Hepatic stellate cell (primary cell): ENCODE measurements at regions not wholly inside any gene's neighbourhood (a gene's known extent, or its start where the extent isn't known, plus 50 kb on each side); places are given as distances from the start of the nearest gene placed in this dataset.

Source experiments
- DNase-seq: peaks from one replicate; pipeline ENCODE4 v3.0.0; 2011; ENCODE audit warnings: low spot score

DNA sequence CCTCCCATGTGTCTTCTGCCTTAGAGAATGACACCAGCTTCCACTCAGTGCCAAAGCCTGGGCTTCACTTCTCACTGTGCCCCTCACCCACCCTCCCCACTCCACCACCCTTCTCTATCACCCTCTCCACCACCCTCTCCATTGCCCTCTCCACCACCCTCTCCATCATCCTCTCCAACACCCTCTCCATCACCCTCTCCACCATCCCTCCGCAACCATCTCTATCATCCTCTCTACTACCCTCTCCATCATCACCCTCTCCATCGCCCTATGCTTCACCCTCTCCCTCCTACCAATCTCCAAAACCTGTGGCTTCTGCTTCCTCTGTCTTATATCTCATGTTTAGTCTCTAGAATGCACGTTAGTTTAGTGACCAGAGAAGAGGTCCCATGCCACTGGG is 91.0 kb upstream of the TMEM72 start:
- no peak for DNase-seq

DNA sequence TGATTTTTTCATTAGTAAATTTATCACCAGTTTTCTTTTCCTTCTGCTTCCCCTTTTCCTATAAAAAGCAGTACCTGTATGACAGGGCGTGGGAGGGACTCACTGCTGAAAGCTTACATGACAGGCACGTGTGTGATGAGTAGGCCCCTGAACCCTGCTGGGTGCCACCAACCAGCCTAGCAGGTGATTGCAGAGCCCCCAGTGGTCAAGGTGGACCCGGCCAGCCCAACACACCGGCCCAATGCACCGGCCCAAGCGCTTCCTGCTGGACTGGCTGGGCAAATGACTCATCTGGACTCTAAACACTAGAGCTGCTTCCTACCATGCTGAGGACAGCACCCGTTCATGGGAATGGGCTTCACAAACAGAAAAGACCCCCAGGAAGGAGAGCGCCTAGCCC is 89.8 kb upstream of the TMEM72 start:
- DNase-seq: no peak

DNA sequence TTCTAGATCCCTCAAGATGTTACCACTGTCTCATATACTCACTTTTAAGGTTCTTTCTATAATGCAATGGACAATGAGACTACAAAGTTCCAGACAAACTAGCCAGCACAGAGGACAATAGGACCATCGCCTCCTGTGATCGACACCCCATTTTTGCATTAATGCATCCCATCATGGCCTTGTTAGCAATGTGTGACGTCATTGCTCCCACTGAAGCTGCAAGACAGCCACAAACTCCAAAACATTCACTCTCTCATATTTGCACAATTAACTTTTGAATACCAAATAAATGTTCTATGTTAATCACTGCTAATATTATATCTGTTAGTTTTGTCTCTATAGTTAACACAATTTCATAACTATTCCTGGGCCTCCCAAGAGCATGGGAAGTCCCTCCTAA is 88.8 kb upstream of the TMEM72 start:
- DNase-seq: no peak

DNA sequence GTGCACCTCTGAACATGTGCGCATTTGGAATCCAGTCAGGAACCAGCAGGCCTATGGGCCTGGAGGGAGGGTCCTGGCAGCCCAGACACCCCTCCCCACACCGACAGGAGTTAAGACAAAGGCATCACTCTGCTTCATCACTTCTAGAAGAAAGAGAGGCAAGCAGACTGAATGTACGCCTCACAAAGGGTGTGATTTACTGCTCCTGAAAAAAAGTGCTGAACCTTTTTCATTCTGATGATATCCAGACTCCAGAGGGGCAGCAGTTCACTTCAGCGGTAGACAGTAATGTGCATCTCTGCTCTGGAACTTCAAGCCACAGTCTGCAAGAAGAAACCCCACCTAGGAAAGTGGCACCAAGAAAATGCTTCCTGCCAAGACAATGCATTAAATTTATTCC is 88.2 kb upstream of the TMEM72 start:
- DNase-seq: no peak

DNA sequence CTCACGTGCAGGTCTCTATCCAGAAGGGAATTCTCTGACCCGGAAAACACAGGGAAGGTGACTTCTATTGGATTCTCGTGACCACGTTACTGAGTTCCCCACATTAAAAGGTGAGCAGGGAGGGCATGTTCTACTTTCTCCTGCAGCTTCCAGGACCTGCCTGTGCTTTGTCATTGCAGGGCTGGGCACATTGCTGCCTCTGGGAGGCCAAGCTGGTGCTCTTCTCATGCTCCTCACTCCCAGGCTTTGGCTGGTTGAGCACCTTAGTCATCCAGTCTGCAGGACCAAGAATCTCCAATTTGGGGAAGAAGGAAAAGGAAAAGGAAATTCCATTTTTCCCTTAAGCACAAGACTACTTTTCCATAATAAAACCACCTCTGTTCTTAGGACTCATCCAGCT is 86.5 kb upstream of the TMEM72 start:
- no peak for DNase-seq

DNA sequence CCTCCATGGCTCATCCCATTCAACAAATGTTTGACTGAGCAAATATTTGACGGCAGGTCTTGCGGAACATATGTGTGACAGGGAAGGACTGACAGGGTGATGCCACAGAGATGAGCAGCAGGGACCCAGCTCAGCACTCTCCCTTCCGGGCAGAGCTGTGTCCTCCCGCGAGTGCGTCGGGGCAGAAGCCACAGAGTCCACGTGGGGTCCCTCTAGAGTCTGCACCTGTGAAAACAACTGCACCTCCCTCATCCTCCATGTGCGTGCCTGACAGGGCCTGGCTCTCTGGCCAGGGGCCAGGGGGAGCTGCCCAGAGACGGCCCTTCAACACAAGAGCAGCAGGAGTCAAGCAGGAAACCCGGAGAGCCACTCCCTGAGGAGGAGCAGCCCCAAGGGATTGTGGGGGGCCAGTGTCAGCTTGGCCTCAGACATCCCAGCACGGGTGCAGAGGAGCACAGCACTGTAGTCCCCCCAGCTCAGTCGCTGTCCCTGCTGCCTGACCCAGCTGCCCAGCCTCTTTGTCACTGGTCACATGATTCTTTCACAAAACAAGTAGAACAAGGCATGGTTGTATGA is 83.6 kb upstream of the TMEM72 start:
- DNase-seq: no peak

DNA sequence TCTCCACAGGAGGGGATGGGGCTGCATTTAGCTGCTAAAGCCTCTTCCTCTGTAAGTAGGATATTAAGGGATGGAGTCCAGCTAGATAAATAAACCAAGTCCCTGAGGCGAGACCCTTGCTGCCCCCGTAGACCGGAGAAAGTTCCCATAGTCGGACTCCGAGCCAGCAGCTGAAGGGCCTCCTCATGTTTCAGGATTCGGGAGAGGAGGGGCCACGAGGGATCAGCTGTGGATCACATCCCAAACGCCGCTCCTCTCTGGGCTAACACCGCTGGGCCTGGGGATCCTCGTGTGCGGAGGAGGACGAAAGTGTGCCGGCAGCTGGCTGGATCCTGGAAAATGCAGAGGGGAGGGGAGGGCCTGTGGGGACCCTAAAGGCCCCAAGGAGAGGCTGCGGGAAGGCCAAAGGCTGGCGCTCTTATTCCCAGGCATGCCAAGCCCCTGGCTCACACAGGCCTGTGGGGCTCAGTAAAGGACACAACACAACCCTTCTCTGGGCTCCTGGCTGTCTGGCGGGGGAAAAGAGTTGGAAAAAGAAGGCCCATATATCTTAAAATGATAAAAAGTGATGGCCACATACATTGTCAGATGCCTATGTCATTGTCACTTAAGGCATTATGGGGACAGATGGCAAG is 82.5 kb upstream of the TMEM72 start:
- peak; percentile 44 for DNase-seq

DNA sequence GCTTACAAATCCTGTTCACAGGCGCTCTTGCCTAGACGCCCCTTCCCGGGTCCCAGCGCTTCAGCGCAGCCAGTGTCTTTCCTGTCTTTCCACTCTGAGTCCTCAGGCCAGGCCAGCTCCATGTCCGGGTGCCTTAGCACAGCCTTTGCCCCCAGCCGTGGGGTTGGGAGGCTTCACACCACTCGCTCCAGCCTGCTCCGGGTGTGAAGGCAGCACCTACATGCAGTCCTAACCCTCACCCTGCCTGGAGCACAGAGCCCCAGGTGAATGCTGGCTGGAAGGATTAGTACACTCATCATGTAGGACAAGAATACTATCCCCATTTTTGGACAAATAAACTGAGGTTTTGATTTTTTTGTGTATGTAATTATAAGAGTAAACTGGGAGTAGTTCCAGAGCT is 81.7 kb upstream of the TMEM72 start:
- no peak for DNase-seq

DNA sequence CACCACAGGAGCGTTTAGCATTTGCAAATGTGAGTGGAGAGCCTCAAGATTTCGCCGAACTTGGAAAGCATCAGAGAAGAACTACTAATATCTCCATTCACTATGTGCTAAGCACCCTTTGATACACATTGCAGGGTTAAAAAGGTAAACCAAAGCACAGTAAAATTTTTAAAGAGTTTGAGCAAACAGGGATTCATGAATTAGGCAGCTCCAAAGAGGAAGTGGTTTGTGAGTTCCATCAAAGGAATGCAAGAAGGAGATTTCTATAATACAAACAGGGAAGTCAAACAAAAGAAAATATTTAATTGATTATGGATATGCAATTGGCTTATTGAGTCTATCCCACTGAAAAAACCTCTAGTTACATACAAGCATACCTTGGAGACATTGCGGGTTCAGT is 81.1 kb upstream of the TMEM72 start:
- DNase-seq: peak; percentile 46

DNA sequence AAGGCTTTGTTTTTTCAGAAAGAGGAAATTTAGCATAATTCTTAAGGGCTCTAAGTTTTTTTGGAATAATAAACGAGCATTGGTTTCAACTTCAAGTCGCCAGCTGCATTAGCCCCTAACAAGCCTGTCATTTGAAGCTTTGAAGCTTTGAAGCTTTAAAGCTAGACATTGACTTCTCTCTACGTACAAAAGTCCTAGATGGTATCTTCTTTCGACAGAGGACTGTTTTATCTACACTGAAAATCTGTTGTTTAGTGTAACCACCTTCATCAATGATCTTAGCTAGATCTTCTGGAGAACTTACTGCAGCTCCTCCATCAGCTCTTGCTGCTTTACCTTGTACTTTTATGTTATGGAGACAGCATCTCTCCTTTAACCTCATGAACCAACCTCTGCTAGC is 79.6 kb upstream of the TMEM72 start:
- no peak for DNase-seq

DNA sequence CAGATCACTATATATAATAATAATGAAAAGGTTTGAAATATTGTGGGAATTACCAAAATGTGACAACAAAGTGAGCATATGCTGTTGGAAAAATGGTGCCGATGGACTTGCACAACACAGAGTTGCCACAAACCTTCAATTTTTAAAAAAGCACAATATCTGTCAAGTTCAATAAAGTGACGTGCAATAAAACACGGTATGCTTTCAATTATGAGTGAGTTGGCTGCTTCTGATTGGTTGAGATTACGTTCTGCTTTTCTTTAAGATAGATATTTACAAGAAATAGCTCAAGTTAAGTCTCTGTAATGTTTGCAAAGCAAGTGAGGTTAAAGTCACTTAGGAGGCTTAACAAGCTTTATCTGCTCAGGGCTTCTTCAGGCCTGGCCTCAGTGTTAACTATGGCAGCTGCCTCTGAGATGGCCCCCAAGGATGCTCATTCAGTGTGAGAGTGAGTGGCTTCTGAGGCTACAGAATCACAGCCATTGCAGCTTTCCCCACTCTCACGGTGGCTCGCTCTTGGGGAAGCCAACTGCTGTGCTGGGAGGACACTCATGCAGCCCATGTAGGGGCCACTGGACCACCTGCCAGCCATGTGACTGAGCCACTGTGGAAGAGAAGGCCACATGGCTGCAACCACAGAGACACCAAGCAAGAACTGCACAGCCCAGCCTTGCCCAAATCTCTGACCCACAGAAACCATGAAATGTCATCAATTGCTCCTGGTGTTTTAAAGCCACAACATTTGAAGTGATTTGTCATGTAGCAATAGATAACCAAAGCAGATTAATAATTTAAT is 78.3 kb upstream of the TMEM72 start:
- no peak for DNase-seq

DNA sequence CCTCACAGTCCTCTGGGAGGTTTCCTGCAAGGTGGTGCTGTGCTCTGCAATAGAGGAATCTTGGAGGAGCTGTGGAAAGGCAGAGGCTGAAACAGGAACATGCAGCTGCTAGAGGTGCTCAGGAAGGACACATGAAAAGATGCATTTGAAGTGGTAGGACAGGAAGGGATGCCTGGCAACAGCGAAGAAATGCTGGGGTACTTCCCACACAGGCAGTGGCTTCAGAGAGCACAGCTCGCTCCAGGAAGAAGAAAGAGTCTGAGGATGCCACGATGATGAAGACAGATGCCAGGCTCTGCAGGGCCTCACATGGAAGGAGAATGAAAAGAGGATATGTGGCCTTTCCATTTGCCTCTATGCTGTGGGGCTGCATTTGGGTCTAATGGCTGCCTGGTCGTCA is 77.0 kb upstream of the TMEM72 start:
- no peak for DNase-seq

DNA sequence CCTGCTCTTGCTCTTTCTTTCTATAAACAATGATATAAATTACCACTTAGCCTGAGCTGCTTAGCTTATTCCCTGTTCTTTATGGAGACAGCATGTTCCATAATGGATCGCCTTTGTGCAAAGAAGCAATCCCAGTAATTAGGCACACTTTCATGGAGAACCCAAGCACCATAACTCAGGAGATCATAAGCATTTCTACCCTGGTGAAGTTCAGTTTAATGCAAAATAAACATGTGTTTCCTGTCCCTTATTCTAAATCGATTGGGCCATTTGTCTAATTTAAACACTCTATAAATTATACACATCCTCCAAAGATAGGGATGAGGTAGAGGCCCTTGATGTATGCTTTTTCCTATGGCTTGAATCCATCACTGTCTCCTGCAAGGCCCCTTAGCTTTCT is 75.8 kb upstream of the TMEM72 start:
- no peak for DNase-seq

DNA sequence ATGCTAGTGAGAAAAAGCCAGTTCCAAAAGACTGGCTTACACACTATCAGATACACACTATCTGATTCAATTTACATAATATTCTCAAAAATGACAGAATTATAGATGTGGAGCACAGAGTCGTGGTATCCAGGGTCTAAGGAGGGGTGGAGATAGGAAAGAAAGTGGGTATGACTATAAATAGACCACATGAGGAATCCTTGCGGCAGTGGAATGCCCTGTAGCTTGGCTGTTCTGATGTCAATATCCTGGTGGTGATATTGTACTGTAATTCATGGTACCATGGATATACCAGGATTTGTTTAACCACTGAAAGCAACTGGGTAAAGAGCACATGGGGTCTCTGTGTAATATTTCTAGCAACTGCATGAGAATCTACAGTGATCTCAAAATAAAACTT is 67.7 kb upstream of the TMEM72 start:
- DNase-seq: no peak

DNA sequence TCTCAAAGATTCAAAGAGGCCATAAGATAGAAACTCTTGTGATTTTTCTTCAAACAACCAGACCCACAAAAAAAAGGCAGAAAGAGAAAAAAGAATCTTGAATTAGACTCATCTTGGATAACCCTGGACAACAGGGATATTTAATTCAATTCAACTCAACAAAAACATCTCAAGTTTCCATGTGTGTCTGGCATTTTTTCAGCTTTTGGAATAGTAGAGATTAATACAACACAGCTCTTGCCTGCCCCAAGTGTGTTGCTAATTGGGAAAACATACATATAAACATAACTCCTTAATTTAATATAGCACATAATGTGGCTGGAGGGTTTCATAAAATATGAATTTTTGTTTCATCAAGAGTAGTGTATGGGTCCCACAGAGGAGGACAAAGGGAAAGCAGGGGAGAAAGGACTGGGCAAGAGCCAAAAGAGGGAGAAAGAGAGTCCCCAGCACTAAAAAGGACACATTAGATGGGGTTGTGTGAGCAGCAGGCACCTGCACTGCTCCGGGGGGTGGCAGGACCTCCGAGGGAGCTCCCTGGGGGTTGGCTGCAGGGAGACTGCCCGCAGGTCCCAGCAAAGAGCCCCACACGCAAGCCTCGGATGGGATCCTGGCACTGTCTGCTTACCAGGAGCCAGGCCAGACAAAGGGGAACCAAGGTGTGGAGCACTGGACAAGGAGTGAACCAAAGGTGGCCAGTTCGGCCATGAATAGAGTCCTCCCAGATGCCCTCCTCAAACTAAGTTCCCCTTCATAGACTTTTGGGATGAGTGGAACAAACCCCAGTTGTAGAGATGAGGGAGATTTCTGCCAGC is 65.6 kb upstream of the TMEM72 start:
- DNase-seq: no peak

DNA sequence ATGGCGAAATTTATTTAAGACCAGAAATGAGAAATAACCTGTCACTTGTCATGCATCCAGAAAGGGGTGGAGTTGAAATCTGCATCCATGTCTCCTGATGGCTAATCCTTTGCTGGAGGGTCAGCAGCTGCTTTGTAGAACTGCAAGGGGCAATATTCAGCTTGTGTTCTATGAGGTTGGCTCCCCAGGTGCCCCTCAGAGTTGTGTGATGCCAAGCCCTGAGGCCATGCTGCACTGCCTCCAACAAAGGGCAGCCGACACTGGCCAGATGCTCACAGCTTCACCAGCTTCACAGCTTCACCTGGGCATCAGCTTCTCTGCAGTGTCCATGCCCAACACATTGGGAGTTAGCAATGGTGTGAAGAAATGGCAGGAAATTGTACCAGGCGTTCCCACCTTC is 64.0 kb upstream of the TMEM72 start:
- DNase-seq: no peak

DNA sequence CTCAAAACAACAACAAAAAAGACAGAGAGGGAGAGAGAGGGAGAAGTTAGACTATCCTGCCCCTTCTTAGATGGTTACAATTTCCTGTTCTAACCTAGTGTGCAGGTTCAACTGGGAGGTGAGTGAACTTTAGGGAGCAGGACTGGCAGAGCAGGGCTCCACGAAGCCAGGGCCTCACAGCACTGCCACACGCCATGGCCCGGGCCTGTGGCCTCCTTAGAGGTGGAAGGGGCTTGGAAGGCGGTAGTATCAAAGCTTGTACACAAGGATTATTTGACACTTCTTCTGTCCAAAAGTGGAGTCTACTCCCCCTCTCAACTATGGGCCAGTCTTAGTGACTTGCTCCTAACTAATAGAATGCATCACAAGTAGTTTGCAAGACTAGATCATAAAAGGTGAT is 62.9 kb upstream of the TMEM72 start:
- no peak for DNase-seq

DNA sequence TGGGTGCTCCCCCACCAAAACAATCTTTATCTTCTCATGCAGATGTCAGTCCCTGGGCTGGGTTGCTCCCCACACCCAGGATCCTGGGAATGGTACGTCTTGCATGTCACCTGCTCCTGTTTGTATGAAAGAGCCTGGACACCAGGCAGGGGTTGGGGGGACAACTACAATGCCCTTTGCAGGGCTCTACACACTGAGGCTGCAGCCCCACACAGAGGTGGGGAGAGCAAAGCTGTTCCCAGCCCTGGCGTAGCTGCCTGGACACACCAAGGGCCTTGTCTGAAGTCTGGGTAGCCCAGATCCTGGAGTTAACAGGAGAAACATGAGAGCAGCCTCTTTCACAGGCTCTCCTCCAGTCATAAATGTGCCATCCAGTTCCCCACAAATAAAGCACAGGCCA is 61.2 kb upstream of the TMEM72 start:
- DNase-seq: no peak

DNA sequence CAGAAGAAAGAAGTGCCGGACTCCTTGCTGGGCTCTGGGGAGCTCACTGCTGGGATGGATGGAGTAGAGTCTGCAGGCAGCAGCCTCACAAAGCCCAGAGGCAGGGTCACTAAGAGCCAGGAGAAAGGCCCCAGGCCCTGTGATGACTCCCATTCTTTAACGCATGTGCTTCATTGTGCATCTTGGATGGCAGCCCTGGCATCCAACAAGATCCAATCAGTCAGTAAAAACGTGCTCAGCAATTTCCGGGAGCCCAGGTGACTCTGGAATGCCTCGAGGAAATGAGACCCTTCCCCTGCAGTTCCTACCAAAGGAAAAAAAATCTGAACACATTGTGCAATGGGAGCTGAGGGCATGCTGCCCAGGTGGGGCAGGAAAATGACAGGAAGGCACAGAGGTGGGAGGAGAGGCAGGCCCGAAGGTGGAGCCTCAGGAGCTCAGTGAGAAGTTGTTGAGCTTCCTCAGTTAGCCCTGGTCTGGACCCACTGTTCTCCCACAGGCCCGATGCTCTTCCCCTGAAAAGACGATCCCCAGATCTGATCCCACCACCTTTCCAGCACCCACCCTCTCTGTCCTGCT is 60.7 kb upstream of the TMEM72 start:
- no peak for DNase-seq

DNA sequence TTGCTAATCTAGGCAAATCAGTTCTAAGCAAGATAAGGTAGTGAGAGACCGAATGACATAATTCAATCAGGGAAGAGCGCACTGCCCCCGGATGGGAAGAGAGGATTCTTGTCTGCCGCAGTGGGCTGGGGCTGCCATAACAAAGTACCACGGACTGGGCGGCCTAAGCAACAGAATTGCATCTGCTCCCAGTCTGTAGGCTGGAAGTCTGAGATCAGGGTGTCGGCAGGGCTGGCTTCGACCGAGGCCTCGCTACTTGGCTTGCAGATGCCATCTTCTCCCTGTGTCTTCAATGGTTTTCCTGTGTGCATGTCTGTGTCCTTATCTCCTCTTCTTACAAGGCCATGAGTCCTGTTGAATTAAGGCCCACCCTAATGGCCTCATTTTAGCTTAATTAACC is 59.7 kb upstream of the TMEM72 start:
- DNase-seq: no peak

DNA sequence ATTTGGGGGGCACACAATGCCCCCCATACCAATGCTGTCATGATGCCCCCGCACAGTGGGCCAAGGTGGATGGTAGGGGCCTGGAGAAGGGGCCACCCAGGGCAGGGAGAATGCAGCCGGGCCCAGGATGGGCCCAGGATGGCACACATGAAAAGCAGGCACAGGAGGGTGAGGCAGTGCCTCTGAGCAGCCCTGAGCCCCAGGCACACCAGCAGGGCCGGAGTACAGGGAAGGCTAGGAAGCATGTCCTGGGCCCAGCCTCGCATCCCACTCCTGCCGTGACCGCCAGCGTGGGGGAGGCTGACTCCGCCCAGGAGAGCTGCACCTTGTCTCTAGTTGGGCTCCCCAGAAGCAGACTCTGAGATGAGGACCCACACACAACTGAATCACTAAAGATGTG is 59.3 kb upstream of the TMEM72 start:
- no peak for DNase-seq

DNA sequence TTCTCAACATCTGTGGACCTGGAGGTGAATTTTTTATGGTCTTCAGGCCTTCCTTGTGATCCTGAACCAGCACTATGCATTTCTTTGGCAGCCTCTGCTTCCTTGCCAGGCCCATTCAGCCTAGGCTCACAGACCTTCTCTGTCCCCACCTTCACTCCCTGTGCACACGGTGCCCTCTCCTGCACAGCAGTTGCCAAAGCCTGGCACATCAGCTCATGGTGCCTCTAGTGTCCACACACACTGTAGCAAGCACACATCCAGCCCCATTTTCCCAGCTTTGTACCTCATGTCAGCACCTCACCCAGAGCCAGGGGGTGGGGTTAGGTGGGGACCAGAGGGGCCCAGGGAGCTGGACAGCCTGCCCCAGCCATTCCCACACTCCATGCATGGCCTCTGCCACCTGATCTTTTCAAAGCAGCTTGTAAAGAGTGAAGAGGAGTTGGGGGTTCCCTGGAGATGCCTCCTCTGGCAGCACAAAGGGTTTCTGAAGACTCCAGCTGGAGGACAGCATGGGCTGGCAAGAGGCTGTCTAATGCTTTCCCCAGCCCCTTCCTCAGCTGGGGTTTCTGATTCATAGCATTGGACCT is 57.9 kb upstream of the TMEM72 start:
- DNase-seq: peak; percentile 70
